ENCODE measurements at regions not wholly inside any gene's neighbourhood (a gene's known extent, or its start where the extent isn't known, plus 50 kb on each side); places are given as distances from the start of the nearest gene placed in this dataset.
"Not testable (repeated sequence)": the region's sequence is repeated elsewhere in the genome, so short reads cannot be mapped to it uniquely, and the experiment has no call there.

DNA sequence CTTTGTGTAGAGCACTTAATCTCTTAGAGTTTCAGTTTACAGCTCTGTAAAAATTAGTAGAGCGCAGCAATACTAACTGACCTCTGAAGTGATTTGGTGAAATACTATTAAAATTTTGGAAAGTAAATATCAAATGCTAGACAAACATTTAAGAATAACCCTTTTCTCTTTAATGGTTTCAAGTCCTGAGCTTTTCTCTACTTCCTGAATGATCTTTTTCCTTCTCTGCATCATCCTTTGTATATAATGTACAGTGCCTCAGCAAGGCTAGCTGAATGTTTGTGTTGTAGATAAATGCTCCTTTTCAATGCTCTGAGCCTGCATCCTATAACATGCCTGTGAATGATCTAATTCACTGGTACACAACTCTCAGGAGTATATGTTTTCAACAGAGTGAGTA lies 272.9 kb downstream of the ADGRL2 start:
- no peak for DNase-seq (ENCODE audit: low read depth in 2 of 2)

DNA sequence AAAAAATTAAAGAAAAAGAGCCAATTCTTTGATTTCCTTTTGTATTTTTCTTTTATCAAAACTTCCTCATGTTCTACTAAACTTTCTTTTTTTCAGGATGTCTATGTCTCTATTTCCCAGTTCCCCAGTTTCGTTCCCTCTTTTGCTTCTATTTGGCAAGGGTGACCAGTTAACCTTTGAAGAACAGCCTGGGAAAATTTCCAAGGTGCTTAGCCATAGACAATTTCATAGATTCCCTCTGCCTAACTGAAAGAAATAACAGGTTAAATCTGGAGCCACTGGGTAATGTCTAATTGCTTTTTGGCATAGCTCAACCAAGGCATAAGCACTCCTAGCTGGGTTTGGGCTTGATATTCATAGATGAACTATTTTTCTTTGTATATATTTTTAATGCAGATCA lies 272.3 kb downstream of the ADGRL2 start:
- no peak for DNase-seq (ENCODE audit: low read depth in 2 of 2)

DNA sequence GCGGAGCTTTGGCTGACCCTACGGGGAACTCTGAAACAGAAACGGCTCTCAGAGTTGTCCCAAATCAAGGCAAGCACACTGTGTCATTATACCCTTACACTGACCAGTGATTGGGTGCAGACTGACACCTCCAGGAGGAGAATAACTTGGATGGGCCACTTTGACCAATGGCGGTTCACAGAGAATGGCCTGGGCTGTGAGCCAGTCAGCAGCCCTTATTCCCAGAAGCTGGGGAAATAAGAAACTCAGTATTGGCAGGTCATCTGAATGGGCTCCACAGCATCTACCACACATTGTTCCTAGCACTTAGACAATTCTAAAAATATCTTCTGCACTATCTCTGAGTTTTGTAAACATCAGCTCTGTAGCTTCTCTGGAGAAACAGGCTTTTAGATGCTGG lies 265.2 kb downstream of the ADGRL2 start:
- DNase-seq (ENCODE audit: low read depth in 2 of 2) = no peak

DNA sequence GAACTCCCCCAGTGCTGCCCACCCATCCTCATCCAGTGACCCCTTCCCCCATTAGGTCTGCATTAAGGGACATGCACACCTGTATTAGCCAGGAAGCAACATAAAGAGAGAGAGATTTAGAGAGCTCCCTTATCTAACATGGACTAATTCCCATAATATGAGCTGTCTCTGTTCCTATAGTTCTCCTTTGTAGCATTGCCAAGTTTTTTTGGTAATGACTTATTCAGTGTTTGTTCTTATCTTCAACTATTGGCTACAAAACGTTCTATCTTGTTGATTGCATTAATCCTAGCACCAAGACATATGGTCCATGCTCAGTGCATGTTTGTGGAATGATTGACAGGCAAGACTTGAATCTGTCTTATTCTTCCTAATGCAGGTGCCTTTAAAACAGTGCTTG lies 264.0 kb downstream of the ADGRL2 start:
- no peak for DNase-seq (ENCODE audit: low read depth in 2 of 2)

DNA sequence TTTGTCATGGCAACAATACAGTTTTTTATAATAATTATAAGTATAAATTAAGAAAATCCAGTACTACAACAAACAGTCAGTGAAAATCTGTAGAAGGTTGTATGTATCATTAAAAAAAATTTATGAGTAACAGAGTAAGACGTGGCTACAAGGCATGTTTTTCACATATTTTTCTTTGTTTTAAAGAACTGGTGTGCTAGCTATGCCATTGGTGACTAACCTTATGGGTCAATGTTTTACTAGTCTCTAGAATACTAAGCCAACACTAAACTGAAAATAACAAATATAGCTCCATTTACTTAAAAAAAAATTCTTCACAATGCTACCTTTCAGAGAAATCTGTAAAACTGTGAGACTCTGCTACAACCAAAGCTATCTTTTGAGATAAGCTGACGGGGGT lies 261.5 kb downstream of the ADGRL2 start:
- DNase-seq (ENCODE audit: low read depth in 2 of 2) = no peak

DNA sequence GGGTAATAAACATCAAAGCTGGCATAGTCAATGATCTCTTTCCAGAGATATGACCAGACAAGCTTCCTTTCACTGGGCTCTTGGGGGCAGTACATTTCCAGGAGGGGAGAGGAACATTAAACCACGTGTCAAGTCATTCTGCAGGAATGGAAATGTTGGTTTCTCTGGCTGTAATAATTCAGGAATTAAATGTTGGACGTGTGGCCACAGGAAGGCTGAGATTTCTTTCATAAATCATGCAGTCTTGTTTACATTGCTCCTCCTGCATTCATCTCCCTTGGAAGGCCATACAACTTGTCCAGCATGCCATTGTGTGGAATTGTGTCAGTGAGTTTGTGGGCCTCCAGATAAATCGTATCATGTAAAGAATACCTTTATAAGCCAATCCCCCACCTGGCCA lies 259.2 kb downstream of the ADGRL2 start:
- DNase-seq (ENCODE audit: low read depth in 2 of 2) = no peak

DNA sequence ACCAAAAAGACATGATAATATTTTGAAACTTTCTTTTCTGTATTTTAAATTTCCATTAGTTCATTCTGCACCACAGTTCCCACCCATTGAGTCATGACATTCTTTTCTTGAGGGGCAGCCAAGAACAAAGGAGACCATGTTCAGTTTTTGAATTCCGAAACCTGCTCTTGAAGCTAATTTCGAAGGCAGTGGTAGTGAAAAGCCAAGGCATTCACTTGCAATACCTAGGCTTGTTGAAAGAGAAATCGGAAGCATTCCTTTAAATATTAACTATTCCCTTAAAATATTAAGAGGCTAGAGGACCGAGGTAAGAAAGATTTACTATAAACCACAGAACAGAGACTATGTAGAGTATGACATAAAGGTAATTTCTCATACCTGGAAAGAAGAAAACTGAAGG lies 256.3 kb downstream of the ADGRL2 start:
- DNase-seq (ENCODE audit: low read depth in 2 of 2) = no peak

DNA sequence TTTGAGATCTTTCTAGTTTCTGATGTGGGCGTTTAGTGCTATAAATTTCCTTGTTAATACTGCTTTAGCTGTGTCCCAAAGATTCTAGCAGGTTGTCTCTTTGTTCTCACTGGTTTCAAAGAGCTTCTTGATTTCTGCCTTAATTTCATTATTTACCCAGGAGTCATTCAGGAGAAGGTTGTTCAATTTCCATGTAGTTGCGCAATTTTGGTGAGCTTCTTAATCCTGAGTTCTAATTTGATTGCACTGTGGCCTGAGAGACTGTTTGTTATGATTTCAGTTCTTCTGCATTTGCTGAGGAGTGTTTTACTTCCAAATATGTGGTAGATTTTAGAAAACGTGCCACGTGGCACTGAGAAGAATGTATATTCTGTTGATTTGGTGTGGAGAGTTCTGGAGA lies 254.6 kb downstream of the ADGRL2 start:
- not testable (repeated sequence) for DNase-seq (ENCODE audit: low read depth in 2 of 2)

DNA sequence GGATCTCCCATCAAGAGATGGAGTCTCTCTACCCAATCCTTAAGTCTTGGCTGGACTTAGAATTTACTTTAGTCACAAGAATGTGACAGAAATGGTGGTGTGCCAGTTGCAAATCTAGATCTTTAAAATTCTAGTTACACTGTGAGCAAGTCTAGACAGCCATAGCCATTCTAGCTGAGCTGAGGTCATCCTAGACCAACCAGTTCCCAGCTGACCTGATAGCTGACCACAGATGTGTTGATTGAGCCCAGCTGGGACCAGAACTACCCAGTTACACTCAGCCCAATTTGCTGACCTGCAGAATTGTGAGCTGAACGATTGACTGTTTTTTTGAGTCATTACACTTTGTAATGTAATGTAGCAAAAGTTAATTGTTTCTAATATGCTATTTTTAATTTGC lies 251.8 kb downstream of the ADGRL2 start:
- DNase-seq (ENCODE audit: low read depth in 2 of 2) = no peak

DNA sequence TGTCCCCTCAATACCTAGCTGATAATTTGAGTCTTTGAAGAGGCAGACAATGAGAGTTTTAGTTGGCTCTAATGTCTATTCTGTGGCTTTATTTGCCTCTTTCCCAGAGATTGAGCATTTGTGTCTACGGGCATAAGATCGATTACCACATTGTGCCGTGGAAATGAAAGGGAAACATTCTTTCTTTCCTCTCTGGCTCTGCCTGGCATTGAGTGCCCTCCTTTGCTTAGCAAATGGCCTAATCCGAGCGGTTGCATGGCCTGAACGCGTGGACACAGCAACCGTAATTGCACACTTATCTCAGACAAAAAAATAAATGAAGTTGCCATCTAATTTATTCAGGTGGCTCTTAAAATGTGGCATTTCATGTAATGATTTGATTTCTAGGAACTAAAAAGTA lies 247.9 kb downstream of the ADGRL2 start:
- no peak for DNase-seq (ENCODE audit: low read depth in 2 of 2)

DNA sequence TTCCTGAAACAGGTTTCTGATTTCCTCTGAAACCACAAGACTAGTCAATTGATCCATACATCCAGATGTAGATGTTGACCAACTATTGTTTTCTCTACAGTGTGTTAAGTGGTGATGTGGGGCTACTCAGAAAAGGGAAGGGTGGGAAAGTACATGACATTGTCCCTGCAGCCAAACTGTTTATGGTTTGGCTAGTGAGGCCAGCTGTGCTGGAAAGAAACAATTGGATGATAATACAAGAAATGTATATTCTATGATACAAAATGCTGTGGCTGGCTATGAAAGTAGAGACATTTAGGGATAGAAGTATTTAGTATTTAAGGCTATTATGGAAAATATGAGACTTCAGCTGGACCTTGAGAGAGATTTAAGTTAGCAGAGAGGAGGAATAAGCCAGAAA lies 244.5 kb downstream of the ADGRL2 start:
- no peak for DNase-seq (ENCODE audit: low read depth in 2 of 2)

DNA sequence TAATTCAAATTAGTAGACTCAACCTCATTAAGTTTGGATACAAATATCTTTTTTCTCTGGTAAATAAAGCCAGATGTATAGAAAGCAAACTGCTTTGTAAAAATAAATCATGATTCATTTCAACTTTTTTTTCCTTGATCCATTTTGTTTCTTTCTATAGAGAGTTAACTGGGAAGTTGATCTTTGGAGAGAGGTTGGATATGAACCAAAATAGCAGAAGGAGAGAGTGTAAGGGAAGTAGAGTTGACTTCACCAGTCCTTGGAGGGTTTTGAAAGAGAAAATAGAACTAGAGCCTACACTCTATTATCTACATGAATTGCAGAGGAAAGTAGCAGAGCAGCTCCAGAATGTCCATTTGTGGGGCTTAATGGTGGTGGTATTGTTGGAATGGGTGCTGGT lies 243.8 kb downstream of the ADGRL2 start:
- DNase-seq (ENCODE audit: low read depth in 2 of 2) = no peak

DNA sequence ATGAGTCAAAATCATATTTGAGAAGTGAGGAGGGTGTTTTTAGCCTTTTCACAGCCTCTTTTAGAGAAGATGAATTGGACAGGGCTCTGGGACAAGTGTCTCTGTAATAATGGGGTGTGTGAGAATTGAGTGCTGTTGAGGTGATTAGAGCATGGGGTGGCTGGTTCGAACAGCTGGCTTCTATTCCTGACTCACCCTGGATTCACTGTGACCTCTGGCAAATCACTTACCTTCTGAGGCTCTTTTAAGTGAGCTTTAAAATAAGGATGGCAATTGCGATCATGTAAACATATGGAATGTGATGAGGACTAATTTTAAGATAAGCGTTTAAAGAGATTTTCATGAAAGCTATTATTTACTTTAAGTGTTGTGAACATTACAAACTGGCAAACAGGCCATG lies 243.4 kb downstream of the ADGRL2 start:
- no peak for DNase-seq (ENCODE audit: low read depth in 2 of 2)

DNA sequence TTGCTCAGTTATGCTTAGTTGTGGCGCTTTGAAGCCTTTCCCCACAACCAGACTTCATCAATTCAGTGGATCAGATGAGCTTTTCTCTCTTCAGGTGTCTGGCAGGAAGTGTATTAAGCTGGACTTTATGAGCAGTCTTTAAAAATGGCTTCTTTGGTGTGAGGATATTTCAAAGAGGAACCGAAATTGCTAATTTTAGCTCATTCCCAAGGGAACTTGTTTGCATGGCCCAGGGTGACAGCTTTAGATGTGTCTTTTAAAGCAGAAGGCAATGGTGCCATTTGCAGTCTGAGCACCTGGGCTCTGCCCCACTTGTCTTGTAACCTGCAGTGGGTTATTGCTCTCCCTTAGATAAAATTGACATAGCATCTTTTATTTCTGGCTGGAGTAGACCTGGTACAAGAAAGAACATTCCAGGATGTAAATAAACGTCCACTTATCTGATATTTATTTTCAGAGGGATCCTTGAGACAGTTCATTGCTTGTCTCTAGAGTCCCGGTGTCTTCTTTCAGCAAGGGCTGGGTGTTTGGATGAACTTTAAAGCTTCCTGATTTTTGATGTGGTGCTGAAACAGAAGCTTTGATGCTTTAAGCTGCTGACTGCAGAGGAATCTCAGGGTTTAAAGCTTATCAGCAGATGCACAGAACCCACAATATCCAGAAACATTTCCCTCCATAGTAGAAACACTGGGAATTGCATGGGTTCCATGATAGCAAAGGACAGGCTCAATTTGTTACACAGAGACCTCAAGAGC lies 241.7 kb downstream of the ADGRL2 start:
- no peak for DNase-seq (ENCODE audit: low read depth in 2 of 2)

All from stimulated activated CD8-positive, alpha-beta memory T cell treated with anti-CD3 and anti-CD28 coated beads, Interleukin-15, amount 100 ng/mL, for 4 hours (primary cell).